ENCODE measurements at regions not wholly inside any gene's neighbourhood (a gene's known extent, or its start where the extent isn't known, plus 50 kb on each side); places are given as distances from the start of the nearest gene placed in this dataset.

- Histone ChIP-seq H3K9ac (ENCODE audit: low read length) (no peak overlapping the region), H3K4me3 (ENCODE audit: low read length) (no peak overlapping the region), H3K27ac (ENCODE audit: low read length) (no peak overlapping the region), H2AFZ (ENCODE audit: low read depth, low read length) (no peak overlapping the region), H3K4me2 (ENCODE audit: low read length) (no peak overlapping the region), H3K9me3 (ENCODE audit: insufficient read depth, low read length) (no peaks in the 10 kb centered on the region; the same call in 1 of the 2 replicates), H3K27me3 (ENCODE audit: low read depth, low read length) (peaks cover 8% of the 10 kb centered on the region), H3K4me1 (ENCODE audit: low read length) (peaks cover 25% of the 10 kb centered on the region), H3K79me2 (ENCODE audit: low read length) (no peaks in the 10 kb centered on the region), H3K36me3 (replicated peaks; ENCODE audit: low read depth, low read length) (no peaks in the 10 kb centered on the region), H4K20me1 (ENCODE audit: insufficient read depth, low read length) (no peaks in the 10 kb centered on the region)
- TF ChIP-seq, protein P1, sequence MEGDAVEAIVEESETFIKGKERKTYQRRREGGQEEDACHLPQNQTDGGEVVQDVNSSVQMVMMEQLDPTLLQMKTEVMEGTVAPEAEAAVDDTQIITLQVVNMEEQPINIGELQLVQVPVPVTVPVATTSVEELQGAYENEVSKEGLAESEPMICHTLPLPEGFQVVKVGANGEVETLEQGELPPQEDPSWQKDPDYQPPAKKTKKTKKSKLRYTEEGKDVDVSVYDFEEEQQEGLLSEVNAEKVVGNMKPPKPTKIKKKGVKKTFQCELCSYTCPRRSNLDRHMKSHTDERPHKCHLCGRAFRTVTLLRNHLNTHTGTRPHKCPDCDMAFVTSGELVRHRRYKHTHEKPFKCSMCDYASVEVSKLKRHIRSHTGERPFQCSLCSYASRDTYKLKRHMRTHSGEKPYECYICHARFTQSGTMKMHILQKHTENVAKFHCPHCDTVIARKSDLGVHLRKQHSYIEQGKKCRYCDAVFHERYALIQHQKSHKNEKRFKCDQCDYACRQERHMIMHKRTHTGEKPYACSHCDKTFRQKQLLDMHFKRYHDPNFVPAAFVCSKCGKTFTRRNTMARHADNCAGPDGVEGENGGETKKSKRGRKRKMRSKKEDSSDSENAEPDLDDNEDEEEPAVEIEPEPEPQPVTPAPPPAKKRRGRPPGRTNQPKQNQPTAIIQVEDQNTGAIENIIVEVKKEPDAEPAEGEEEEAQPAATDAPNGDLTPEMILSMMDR (IDR thresholded peaks at IDR 0.05; ENCODE audit: low read depth, low read length) = no peak
- no peak for TF ChIP-seq EZH2phosphoT487 (IDR thresholded peaks at IDR 0.05; ENCODE audit: low read depth)
These were observed 97.8 kb downstream of the ELAPOR2 start for GRCh38 chr7:86961686-86962085.

GRCh38 chr7:86958380-86958779 lies 101.1 kb downstream of the ELAPOR2 start:
- no peak overlapping the region for H3K9ac ChIP-seq (ENCODE audit: low read length)
- no peak overlapping the region for H3K4me2 ChIP-seq (ENCODE audit: low read length)
- no peaks in the 10 kb centered on the region; the same call in 1 of the 2 replicates for H3K9me3 ChIP-seq (ENCODE audit: insufficient read depth, low read length)
- peaks cover 17% of the 10 kb centered on the region for H3K27me3 ChIP-seq (ENCODE audit: low read depth, low read length)
- no peaks in the 10 kb centered on the region for H4K20me1 ChIP-seq (ENCODE audit: insufficient read depth, low read length)
- H3K36me3 ChIP-seq (replicated peaks; ENCODE audit: low read depth, low read length) = no peaks in the 10 kb centered on the region
- TF ChIP-seq, protein P1 (IDR thresholded peaks at IDR 0.05; ENCODE audit: low read depth, low read length) = no peak
- no peak for TF ChIP-seq EZH2phosphoT487 (IDR thresholded peaks at IDR 0.05; ENCODE audit: low read depth)
- no peak overlapping the region for H3K4me3 ChIP-seq (ENCODE audit: low read length)
- H2AFZ ChIP-seq (ENCODE audit: low read depth, low read length) = no peak overlapping the region
- no peak overlapping the region for H3K27ac ChIP-seq (ENCODE audit: low read length)
- H3K79me2 ChIP-seq (ENCODE audit: low read length) = no peaks in the 10 kb centered on the region
- H3K4me1 ChIP-seq (ENCODE audit: low read length) = peaks cover 3% of the 10 kb centered on the region; the same call in 1 of the 2 replicates

DNA sequence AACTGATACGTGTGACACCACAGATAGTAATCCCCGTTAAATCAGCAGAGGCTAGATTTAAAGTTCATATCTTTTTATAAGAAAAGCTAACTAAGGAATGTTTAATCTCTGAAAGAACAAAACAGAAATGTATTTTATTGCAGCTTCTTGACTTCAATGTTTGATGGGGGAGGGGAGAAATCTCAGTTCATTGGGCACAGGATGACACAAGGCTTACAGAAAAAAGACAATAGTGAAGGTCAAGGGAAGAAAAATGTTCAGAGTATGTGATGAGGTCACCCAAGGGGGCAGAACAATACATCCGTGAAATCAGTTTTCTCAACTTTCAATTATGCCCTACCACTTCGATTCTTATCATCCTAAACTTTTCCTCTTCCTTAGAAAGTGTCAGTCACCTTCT lies 102.9 kb downstream of the ELAPOR2 start:
- Histone ChIP-seq H3K4me1 (ENCODE audit: low read length) (peaks cover 3% of the 10 kb centered on the region), H3K27ac (ENCODE audit: low read length) (no peak overlapping the region), H3K27me3 (ENCODE audit: low read depth, low read length) (peaks cover 17% of the 10 kb centered on the region), H3K9me3 (ENCODE audit: insufficient read depth, low read length) (no peaks in the 10 kb centered on the region; the same call in 1 of the 2 replicates), H2AFZ (ENCODE audit: low read depth, low read length) (no peak overlapping the region), H3K79me2 (ENCODE audit: low read length) (no peaks in the 10 kb centered on the region), H3K4me2 (ENCODE audit: low read length) (no peak overlapping the region), H3K4me3 (ENCODE audit: low read length) (no peak overlapping the region), H4K20me1 (ENCODE audit: insufficient read depth, low read length) (no peaks in the 10 kb centered on the region), H3K9ac (ENCODE audit: low read length) (no peak overlapping the region), H3K36me3 (replicated peaks; ENCODE audit: low read depth, low read length) (no peaks in the 10 kb centered on the region)
- no peak for TF ChIP-seq EZH2phosphoT487 (IDR thresholded peaks at IDR 0.05; ENCODE audit: low read depth)
- TF ChIP-seq, protein P1 (IDR thresholded peaks at IDR 0.05; ENCODE audit: low read depth, low read length) = no peak

DNA sequence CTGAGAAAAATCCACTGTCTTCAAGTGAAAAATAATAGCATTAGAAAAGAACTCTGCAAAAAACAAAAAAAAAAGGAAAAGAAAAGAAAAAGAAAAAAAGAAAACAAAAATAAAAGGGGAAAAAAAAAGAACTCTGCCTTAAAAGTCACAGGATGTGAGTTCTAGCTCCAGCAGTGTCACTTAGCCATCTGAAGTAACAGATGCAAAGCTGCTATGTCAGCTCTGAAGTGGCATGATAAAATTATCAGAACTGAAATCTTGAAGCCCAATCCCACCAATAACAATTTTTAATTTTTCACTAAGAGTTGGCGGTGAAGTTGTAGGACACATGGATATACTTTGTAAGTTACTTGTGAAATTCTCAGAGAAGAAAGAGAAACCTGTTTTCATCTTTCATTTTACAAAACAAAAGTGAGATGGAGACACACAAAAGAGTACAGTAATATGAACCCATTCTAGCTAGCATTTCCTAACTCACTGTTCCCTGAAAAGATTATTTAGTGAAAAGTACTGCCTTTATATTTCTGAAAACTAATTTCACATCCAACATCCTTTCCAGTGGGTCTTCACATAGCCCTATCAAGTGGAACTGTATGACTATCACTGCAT lies 103.5 kb downstream of the ELAPOR2 start:
- Histone ChIP-seq H3K79me2 (ENCODE audit: low read length) (no peaks in the 10 kb centered on the region), H3K4me1 (ENCODE audit: low read length) (peaks cover 3% of the 10 kb centered on the region), H3K4me2 (ENCODE audit: low read length) (no peak overlapping the region), H4K20me1 (ENCODE audit: insufficient read depth, low read length) (no peaks in the 10 kb centered on the region), H3K27me3 (ENCODE audit: low read depth, low read length) (peaks cover 17% of the 10 kb centered on the region), H3K9me3 (ENCODE audit: insufficient read depth, low read length) (no peaks in the 10 kb centered on the region; the same call in 1 of the 2 replicates), H3K36me3 (replicated peaks; ENCODE audit: low read depth, low read length) (no peaks in the 10 kb centered on the region), H3K9ac (ENCODE audit: low read length) (no peak overlapping the region), H3K27ac (ENCODE audit: low read length) (no peak overlapping the region), H2AFZ (ENCODE audit: low read depth, low read length) (no peak overlapping the region), H3K4me3 (ENCODE audit: low read length) (no peak overlapping the region)
- no peak for TF ChIP-seq EZH2phosphoT487 (IDR thresholded peaks at IDR 0.05; ENCODE audit: low read depth)
- TF ChIP-seq, protein P1 (IDR thresholded peaks at IDR 0.05; ENCODE audit: low read depth, low read length) = no peak
